PC-9 (cell line): ENCODE measurements at regions not wholly inside any gene's neighbourhood (a gene's known extent, or its start where the extent isn't known, plus 50 kb on each side); places are given as distances from the start of the nearest gene placed in this dataset.

Source experiments
- EZH2 ChIP-seq: fragments of 200-600 bp; sonication (generic); IDR thresholded peaks from 2 replicates; pipeline ENCODE4 v1.8.0; 2017; ENCODE audit warnings: antibody characterized with exemption, low read depth
- TF ChIP-seq, protein P1 (sequence below): fragments of 200-600 bp; sonication (generic); conservative IDR thresholded peaks from 2 replicates; pipeline ENCODE4 v1.6.1; 2017; ENCODE audit warnings: mixed run types, antibody characterized with exemption, mild to moderate bottlenecking, moderate library complexity

DNA sequence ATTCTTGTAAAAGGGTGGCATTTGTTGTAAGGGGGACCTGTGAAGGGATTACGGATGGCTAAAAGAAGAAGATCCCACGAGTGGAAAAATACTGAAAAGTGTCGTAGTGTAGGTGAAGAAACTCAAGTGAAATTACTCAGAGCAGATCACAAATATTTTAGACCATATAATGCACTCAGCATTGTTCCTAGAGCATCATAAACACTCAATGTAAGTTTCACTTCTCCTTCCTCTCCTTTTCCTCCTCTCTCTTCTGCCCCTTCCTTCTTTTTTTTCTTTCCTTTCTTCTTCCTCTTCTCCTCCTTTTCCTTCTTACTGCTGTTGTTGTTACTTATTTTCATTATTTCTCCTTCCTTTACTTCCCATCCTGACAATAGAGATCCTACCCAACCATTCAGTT lies 445.6 kb downstream of the ADAMTS20 start:
- no peak for TF ChIP-seq EZH2
- TF ChIP-seq, protein P1, sequence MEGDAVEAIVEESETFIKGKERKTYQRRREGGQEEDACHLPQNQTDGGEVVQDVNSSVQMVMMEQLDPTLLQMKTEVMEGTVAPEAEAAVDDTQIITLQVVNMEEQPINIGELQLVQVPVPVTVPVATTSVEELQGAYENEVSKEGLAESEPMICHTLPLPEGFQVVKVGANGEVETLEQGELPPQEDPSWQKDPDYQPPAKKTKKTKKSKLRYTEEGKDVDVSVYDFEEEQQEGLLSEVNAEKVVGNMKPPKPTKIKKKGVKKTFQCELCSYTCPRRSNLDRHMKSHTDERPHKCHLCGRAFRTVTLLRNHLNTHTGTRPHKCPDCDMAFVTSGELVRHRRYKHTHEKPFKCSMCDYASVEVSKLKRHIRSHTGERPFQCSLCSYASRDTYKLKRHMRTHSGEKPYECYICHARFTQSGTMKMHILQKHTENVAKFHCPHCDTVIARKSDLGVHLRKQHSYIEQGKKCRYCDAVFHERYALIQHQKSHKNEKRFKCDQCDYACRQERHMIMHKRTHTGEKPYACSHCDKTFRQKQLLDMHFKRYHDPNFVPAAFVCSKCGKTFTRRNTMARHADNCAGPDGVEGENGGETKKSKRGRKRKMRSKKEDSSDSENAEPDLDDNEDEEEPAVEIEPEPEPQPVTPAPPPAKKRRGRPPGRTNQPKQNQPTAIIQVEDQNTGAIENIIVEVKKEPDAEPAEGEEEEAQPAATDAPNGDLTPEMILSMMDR: no peak
